CD4-positive, CD25-positive, alpha-beta regulatory T cell (primary cell): ENCODE measurements at regions not wholly inside any gene's neighbourhood (a gene's known extent, or its start where the extent isn't known, plus 50 kb on each side); places are given as distances from the start of the nearest gene placed in this dataset.

Experiments
- ATAC-seq, 2 donors: fragments of 150-1000 bp; cut with Tn5 transposase; one replicate each; pipeline ENCODE4 v1.10.0; 2021; ENCODE audit warnings: low read depth in 2 of 2, moderate number of reproducible peaks in 2 of 2, moderate library complexity in 1 of 2
- DNase-seq, 3 donors: peaks; one replicate each; pipeline versions ENCODE4 v3.0.0 to v3.0.0-alpha.2; 2012 to 2022; ENCODE audit warnings: mixed read lengths in 1 of 3
- H3K27ac ChIP-seq: one replicate; pipeline ENCODE4 v1.7.0; 2013; ENCODE audit warnings: mild to moderate bottlenecking, low read length; ENCODE audit not compliant: insufficient read depth, poor library complexity, severe bottlenecking
- H3K27me3 ChIP-seq: one replicate; pipeline ENCODE4 v1.7.0; 2013; ENCODE audit warnings: low read length; ENCODE audit not compliant: control insufficient read depth, insufficient read depth
- H3K36me3 ChIP-seq: one replicate; pipeline ENCODE4 v1.7.0; 2013; ENCODE audit warnings: mild to moderate bottlenecking, low read length, moderate library complexity; ENCODE audit not compliant: control insufficient read depth, insufficient read depth
- H3K4me1 ChIP-seq: 2 replicates; pipeline ENCODE4 v1.7.0; 2013; ENCODE audit warnings: mild to moderate bottlenecking, low read length; ENCODE audit not compliant: insufficient read depth, control insufficient read depth, poor library complexity, severe bottlenecking
- H3K4me3 ChIP-seq: one replicate; pipeline ENCODE4 v1.7.0; 2013; ENCODE audit warnings: low read depth, mild to moderate bottlenecking, low read length, moderate library complexity
- H3K9me3 ChIP-seq, 2 experiments: 1 replicate in 1 of 2; 2 replicates in 1 of 2; pipeline ENCODE4 v1.7.0; 2013; ENCODE audit warnings: low read length in 2 of 2, mild to moderate bottlenecking in 1 of 2, moderate library complexity in 1 of 2; ENCODE audit not compliant: control insufficient read depth in 2 of 2
- H3K27ac Mint-ChIP-seq, 3 donors: one replicate each; pipeline ENCODE4 v1.8.0; 2020 to 2022; ENCODE audit warnings: mild to moderate bottlenecking in 3 of 3, mixed read lengths in 3 of 3, moderate library complexity in 2 of 3
- H3K27me3 Mint-ChIP-seq: one replicate; pipeline ENCODE4 v1.8.0; 2022; ENCODE audit warnings: mild to moderate bottlenecking, mixed read lengths
- H3K36me3 Mint-ChIP-seq: one replicate; pipeline ENCODE4 v1.8.0; 2020; ENCODE audit warnings: mixed read lengths
- H3K4me1 Mint-ChIP-seq, 4 donors: one replicate each; pipeline ENCODE4 v1.8.0; 2020 to 2022; ENCODE audit warnings: mixed read lengths in 4 of 4, mild to moderate bottlenecking in 1 of 4
- H3K4me3 Mint-ChIP-seq, 4 donors: one replicate each; pipeline ENCODE4 v1.8.0; 2020 to 2022; ENCODE audit warnings: mild to moderate bottlenecking in 4 of 4, mixed read lengths in 4 of 4, moderate library complexity in 3 of 4
- H3K9me3 Mint-ChIP-seq, 7 donors: one replicate each; pipeline ENCODE4 v1.8.0; 2020 to 2022; ENCODE audit warnings: mixed read lengths in 7 of 7, mild to moderate bottlenecking in 3 of 7, moderate library complexity in 2 of 7

DNA sequence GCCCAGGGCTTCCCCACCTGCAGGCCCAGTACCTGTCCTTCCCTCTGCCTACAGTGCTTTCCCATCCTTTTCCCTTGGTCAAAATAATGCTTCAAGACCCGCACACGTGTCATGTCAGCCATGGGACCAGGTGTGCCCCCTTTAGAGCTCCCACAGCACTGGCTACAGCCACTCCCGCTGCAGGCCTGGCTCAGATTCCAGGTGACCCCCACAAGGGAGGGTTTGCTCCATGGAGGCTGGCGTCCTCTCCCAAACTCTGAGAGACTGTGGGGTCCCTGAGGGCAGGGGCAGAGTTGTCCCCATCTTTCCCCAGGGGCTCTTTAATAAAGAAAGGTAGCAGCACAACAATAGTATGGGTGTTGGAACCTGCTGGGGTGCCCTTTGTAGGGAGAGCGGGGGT lies 66.4 kb upstream of the RUNX3 start:
- Mint-ChIP-seq H3K36me3 (peaks cover 4% of the 10 kb centered on the region), H3K4me1 (peaks cover 9 to 95% (median 28%) of the 10 kb centered on the region in 4 donors), H3K27me3 (no peaks in the 10 kb centered on the region), H3K4me3 (peak overlapping the region in 1 of 4 donors; percentile 41), H3K9me3 (peaks cover 0 to 2% (median 0%) of the 10 kb centered on the region in 7 donors), H3K27ac (peak overlapping the region; percentile 83 to 98 (median 90))
- H3K27me3 ChIP-seq, result no peaks in the 10 kb centered on the region
- no peaks in the 10 kb centered on the region for H3K36me3 ChIP-seq
- H3K27ac ChIP-seq, result no peak overlapping the region
- H3K4me1 ChIP-seq, result peaks cover 55% of the 10 kb centered on the region
- ATAC-seq (no peak), DNase-seq (no peak)
- H3K4me3 ChIP-seq, result no peak overlapping the region
- no peaks in the 10 kb centered on the region for H3K9me3 ChIP-seq

DNA sequence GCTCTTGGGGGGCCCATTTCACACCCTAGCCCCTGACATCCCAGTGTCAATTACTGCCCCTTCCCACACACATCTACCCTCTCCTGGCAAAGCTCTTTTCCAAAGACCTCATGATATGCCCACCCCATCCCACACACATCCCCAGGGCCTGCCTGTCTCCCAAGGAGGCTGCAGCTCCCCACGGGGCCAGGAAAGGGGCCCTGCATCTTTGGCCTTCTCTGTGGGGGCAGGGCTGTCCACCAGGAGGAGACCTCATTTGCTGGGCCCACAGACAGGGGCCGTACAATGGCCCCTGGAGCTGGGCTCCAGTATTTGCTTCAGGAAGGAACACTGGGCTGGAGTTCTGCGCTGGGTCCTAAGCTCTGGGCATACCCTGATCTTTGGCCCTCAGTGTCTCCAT lies 65.6 kb upstream of the RUNX3 start:
- peaks cover 9 to 95% (median 32%) of the 10 kb centered on the region in 4 donors for H3K4me1 Mint-ChIP-seq
- no peak overlapping the region for H3K27ac ChIP-seq
- H3K27ac Mint-ChIP-seq, result peak overlapping the region; percentile 51 to 96 (median 86)

DNA sequence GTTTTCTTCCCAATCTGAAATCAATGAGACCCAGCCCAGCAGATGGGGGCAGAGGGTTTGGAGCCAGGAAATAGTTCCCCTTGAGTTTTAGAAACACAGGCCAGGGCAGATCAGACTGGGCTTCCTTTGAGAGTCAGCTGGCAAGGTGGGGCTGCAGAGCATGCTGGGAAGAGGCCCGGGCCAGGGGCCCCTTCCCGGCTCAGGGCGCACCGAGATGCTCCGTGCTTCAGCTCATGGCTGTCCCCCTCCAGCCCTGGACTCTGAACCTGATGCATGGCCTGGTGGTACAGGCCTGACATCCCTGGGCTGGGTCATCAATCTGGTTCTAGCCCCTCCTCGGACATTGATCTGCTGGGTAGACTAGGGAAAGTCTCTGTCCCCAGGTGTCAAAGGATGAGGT lies 65.1 kb upstream of the RUNX3 start:
- no peaks in the 10 kb centered on the region for H3K36me3 ChIP-seq
- ATAC-seq (peak in 1 of 2 donors; percentile 22), DNase-seq (peak in 1 of 3 donors; percentile 34)
- Mint-ChIP-seq H3K9me3 (peaks cover 0 to 2% (median 0%) of the 10 kb centered on the region in 7 donors), H3K27me3 (no peaks in the 10 kb centered on the region), H3K27ac (peak overlapping the region in 2 of 3 donors; percentile 86 to 96), H3K36me3 (peaks cover 4% of the 10 kb centered on the region), H3K4me1 (peaks cover 9 to 96% (median 32%) of the 10 kb centered on the region in 4 donors), H3K4me3 (peak overlapping the region in 3 of 4 donors; percentile 23 to 74 (median 45))
- no peak overlapping the region for H3K4me3 ChIP-seq
- peaks cover 68% of the 10 kb centered on the region for H3K4me1 ChIP-seq
- no peaks in the 10 kb centered on the region for H3K9me3 ChIP-seq
- H3K27ac ChIP-seq, result no peak overlapping the region
- no peaks in the 10 kb centered on the region for H3K27me3 ChIP-seq

More for the DNA sequence above, 65.6 kb upstream of the RUNX3 start:
- peaks cover 0 to 2% (median 0%) of the 10 kb centered on the region in 7 donors for H3K9me3 Mint-ChIP-seq
- no peaks in the 10 kb centered on the region for H3K36me3 ChIP-seq
- H3K27me3 Mint-ChIP-seq, result no peaks in the 10 kb centered on the region
- H3K9me3 ChIP-seq, result no peaks in the 10 kb centered on the region
- peaks cover 4% of the 10 kb centered on the region for H3K36me3 Mint-ChIP-seq
- ATAC-seq (no peak), DNase-seq (no peak)
- peak overlapping the region in 1 of 4 donors; percentile 43 for H3K4me3 Mint-ChIP-seq
- H3K4me1 ChIP-seq, result peaks cover 63% of the 10 kb centered on the region
- no peak overlapping the region for H3K4me3 ChIP-seq
- H3K27me3 ChIP-seq, result no peaks in the 10 kb centered on the region

DNA sequence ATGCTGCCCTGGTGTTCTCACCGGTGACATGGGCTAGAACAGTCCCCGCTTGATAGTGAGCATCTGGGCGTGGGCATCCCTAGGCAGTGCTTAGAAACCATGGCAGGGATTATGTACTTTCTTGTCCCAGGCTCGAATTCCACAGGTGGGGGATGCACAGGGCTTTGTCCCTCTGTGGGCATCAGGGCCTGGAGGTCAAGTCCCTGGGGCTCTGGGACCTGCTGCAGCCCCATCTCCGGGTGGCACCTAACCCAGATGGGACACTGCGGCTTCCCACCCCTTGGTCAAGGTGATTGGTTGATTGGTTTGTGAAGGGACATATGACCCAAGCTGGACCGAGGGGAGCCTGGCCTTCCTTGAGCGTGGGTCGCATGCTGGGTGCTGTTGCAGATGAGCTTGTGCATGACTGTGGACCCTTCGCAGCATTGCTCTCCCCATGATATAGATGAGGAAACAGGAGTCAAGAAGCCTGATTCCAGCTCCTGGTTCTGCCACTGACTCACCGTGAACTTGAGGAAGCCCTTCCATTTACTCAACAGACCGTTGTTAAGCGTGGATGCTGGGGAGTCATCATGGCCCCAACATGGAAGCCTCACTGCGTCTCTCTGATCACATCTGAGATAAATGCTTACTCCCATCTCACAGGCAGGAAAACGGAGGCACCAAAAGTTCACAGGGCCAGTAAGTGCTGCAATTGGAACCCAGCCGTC lies 64.0 kb upstream of the RUNX3 start:
- H3K4me1 ChIP-seq, result peaks cover 74% of the 10 kb centered on the region
- H3K27ac Mint-ChIP-seq, result peak overlapping the region; percentile 96 to 100 (median 96)
- peaks cover 4% of the 10 kb centered on the region for H3K36me3 Mint-ChIP-seq
- H3K36me3 ChIP-seq, result no peaks in the 10 kb centered on the region
- H3K4me3 Mint-ChIP-seq, result no peak overlapping the region
- H3K4me3 ChIP-seq, result no peak overlapping the region
- H3K27ac ChIP-seq, result no peak overlapping the region
- no peaks in the 10 kb centered on the region for H3K27me3 ChIP-seq
- no peaks in the 10 kb centered on the region for H3K27me3 Mint-ChIP-seq
- peaks cover 0 to 2% (median 0%) of the 10 kb centered on the region in 7 donors for H3K9me3 Mint-ChIP-seq
- DNase-seq (no peak), ATAC-seq (no peak)
- no peaks in the 10 kb centered on the region for H3K9me3 ChIP-seq
- peaks cover 9 to 94% (median 34%) of the 10 kb centered on the region in 4 donors for H3K4me1 Mint-ChIP-seq

DNA sequence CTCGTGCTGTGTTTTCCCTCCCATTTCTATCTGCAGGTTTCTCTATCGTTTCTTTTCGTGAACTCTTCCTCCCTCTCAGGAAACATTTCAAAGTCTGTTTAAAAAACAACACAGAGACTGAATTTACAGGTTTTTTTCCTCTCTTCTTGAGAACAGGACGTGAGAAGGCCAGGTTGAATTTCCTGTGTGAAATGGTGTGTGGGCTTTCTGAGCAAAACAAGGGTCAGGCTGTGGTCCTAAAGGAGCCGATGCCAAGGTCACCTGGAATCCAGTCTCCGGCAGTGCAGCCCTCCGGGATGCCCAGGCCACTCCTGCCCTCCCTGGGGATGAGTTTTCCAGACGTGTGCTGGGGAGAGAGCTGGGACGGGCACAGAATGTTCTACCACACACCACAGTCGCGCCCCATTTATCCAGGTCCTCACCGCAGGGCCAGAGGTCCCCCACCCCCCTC lies 62.7 kb upstream of the RUNX3 start:
- H3K4me3 Mint-ChIP-seq, result peak overlapping the region; percentile 0 to 82 (median 66)
- H3K36me3 ChIP-seq, result no peaks in the 10 kb centered on the region
- peaks cover 0 to 2% (median 0%) of the 10 kb centered on the region in 7 donors for H3K9me3 Mint-ChIP-seq
- DNase-seq, result peak in 2 of 3 donors; percentile 32 to 77
- peak overlapping the region; percentile 59 for H3K4me3 ChIP-seq
- no peaks in the 10 kb centered on the region for H3K27me3 Mint-ChIP-seq
- peak overlapping the region; percentile 82 for H3K27ac ChIP-seq
- peaks cover 9 to 98% (median 44%) of the 10 kb centered on the region in 4 donors for H3K4me1 Mint-ChIP-seq
- no peaks in the 10 kb centered on the region for H3K9me3 ChIP-seq
- peak; percentile 40 to 47 for ATAC-seq
- H3K27me3 ChIP-seq, result no peaks in the 10 kb centered on the region
- peaks cover 74% of the 10 kb centered on the region for H3K4me1 ChIP-seq
- H3K36me3 Mint-ChIP-seq, result peaks cover 4% of the 10 kb centered on the region
- H3K27ac Mint-ChIP-seq, result peak overlapping the region; percentile 96 to 100 (median 96)

DNA sequence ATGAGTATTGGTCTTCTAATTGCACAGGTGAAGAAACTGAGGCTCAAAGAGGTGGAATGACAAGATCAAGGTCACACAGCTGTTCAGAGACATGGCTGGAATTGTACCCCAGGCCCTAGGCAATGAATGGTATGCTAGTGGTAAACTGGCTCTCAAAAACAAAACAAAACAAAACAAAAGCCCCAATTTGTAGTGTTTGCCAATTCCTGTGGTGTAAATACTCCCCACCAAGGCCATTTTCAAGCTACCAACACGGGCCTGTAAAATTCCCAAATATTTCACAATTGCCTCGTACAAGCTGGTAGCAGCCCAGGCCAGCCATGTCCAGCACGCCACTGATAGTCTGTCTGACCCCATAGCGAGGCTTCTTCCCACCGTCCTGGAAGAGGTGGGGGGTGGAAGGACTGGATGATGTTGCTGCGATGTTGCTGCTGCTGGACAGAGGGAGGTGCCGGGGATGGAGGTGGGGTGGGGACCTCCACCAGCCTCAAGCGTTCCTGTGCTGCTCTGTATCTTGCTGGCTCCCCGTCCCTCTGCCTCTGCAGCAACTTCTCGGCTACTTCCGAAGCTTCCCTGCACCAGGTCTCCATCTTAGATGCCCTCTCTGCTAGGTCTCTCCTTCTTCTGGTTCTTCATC lies 62.2 kb upstream of the RUNX3 start:
- Mint-ChIP-seq H3K9me3 (peaks cover 0 to 2% (median 0%) of the 10 kb centered on the region in 7 donors), H3K27ac (peak overlapping the region; percentile 96 to 100 (median 96)), H3K4me1 (peaks cover 9 to 98% (median 44%) of the 10 kb centered on the region in 4 donors), H3K4me3 (peak overlapping the region; percentile 0 to 82 (median 66)), H3K36me3 (peaks cover 4% of the 10 kb centered on the region), H3K27me3 (no peaks in the 10 kb centered on the region)
- Histone ChIP-seq H3K4me1 (peaks cover 78% of the 10 kb centered on the region), H3K4me3 (peak overlapping the region; percentile 59), H3K27me3 (no peaks in the 10 kb centered on the region), H3K36me3 (no peaks in the 10 kb centered on the region), H3K27ac (peak overlapping the region; percentile 82), H3K9me3 (no peaks in the 10 kb centered on the region)
- ATAC-seq (no peak), DNase-seq (no peak)

DNA sequence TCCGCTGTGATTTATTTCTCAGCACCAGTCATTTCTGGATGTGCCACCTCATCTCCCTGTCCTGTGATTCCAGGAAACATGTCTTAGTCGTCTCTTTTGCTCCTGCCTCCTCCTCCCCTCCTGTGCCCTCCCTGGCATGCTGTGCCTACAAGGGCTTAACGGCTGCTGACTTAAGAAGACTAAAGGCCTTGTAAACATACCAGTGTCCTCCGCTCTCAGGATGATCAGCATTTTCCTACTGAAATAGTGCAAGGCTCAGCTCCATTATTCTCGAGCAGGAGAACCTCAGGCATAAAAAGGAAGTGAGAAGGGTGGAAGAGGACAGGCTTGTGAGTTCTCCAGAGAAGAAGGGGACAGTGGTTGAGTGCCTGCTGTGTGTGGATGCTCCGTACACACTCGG lies 61.6 kb upstream of the RUNX3 start:
- peak overlapping the region; percentile 96 to 100 (median 96) for H3K27ac Mint-ChIP-seq
- Histone ChIP-seq H3K27ac (peak overlapping the region; percentile 82), H3K4me3 (no peak overlapping the region), H3K36me3 (no peaks in the 10 kb centered on the region), H3K4me1 (peaks cover 75% of the 10 kb centered on the region), H3K27me3 (no peaks in the 10 kb centered on the region), H3K9me3 (no peaks in the 10 kb centered on the region)
- DNase-seq (peak in 1 of 3 donors; percentile 50), ATAC-seq (no peak)
- peak overlapping the region in 2 of 4 donors; percentile 80 to 82 for H3K4me3 Mint-ChIP-seq
- peaks cover 0 to 2% (median 0%) of the 10 kb centered on the region in 7 donors for H3K9me3 Mint-ChIP-seq
- H3K4me1 Mint-ChIP-seq, result peaks cover 9 to 96% (median 39%) of the 10 kb centered on the region in 4 donors
- no peaks in the 10 kb centered on the region for H3K27me3 Mint-ChIP-seq
- peaks cover 2% of the 10 kb centered on the region for H3K36me3 Mint-ChIP-seq
